Osteocyte (in vitro differentiated cells): ENCODE measurements at regions not wholly inside any gene's neighbourhood (a gene's known extent, or its start where the extent isn't known, plus 50 kb on each side); places are given as distances from the start of the nearest gene placed in this dataset.

Experiments
- DNase-seq: peaks from one replicate; pipeline ENCODE4 v3.0.0; 2021; ENCODE audit warnings: mixed read lengths; ENCODE audit not compliant: unreplicated experiment; ENCODE audit errors: extremely low spot score
- H3K27ac Mint-ChIP-seq: one replicate; pipeline ENCODE4 v1.8.0; 2021; ENCODE audit warnings: mild to moderate bottlenecking, mixed read lengths; ENCODE audit not compliant: unreplicated experiment
- H3K27me3 Mint-ChIP-seq: one replicate; pipeline ENCODE4 v1.8.0; 2021; ENCODE audit warnings: mixed read lengths; ENCODE audit not compliant: unreplicated experiment
- H3K36me3 Mint-ChIP-seq: one replicate; pipeline ENCODE4 v1.8.0; 2021; ENCODE audit warnings: mixed read lengths; ENCODE audit not compliant: unreplicated experiment
- H3K4me1 Mint-ChIP-seq: one replicate; pipeline ENCODE4 v1.8.0; 2021; ENCODE audit warnings: mixed read lengths; ENCODE audit not compliant: unreplicated experiment
- H3K4me3 Mint-ChIP-seq: one replicate; pipeline ENCODE4 v1.8.0; 2021; ENCODE audit warnings: mild to moderate bottlenecking, moderate library complexity, mixed read lengths; ENCODE audit not compliant: unreplicated experiment
- H3K9me3 Mint-ChIP-seq: one replicate; pipeline ENCODE4 v1.8.0; 2021; ENCODE audit warnings: mixed read lengths; ENCODE audit not compliant: unreplicated experiment
- TF ChIP-seq, protein P1 (sequence below): fragments of 200-600 bp; sonication (generic); IDR thresholded peaks from 2 replicates; pipeline ENCODE4 v1.5.0; 2021; ENCODE audit warnings: antibody characterized with exemption, mild to moderate bottlenecking, moderate library complexity

DNA sequence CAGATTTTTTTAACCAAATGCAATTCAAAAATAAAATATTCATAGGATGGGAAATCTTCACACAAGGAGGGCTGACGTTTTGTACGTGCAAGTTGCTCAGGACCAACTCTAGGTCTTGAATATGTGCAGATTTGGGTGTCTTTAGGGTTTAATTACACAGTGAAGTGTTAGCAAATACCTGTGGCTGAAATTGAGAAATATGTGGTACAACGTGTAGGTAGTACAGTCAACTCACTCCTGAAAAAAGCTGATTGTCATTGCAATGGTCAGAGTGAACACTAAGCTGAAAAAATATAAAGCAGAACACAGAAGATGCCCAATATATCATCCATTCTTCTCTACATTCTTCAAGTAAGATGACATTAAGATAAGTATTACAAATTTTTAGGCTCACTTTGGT, 314.3 kb downstream of the SLITRK1 start:
- no peaks in the 10 kb centered on the region for H3K27me3 Mint-ChIP-seq
- no peak overlapping the region for H3K4me3 Mint-ChIP-seq
- no peaks in the 10 kb centered on the region for H3K36me3 Mint-ChIP-seq
- no peak for DNase-seq
- TF ChIP-seq, protein P1, sequence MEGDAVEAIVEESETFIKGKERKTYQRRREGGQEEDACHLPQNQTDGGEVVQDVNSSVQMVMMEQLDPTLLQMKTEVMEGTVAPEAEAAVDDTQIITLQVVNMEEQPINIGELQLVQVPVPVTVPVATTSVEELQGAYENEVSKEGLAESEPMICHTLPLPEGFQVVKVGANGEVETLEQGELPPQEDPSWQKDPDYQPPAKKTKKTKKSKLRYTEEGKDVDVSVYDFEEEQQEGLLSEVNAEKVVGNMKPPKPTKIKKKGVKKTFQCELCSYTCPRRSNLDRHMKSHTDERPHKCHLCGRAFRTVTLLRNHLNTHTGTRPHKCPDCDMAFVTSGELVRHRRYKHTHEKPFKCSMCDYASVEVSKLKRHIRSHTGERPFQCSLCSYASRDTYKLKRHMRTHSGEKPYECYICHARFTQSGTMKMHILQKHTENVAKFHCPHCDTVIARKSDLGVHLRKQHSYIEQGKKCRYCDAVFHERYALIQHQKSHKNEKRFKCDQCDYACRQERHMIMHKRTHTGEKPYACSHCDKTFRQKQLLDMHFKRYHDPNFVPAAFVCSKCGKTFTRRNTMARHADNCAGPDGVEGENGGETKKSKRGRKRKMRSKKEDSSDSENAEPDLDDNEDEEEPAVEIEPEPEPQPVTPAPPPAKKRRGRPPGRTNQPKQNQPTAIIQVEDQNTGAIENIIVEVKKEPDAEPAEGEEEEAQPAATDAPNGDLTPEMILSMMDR = no peak
- no peaks in the 10 kb centered on the region for H3K9me3 Mint-ChIP-seq
- no peak overlapping the region for H3K27ac Mint-ChIP-seq
- H3K4me1 Mint-ChIP-seq = no peaks in the 10 kb centered on the region

DNA sequence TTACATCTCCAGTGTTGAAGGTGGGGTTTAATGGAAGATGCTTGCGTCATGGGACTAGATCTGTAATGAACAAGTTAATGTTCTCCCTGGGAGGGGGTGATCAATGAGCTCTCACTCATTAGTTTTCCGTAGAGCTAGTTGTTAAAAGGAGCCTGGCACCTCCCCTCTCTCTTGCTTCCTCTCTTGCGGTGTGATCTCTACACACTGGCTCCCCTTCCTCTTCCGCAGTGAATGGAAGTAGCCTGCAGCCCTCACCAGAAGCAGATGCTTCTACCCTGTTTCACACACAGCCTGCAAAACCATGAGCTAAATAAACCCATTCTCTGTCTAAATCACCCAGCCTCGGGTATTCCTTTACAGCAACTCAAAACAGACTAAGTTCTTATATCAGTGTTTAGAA, 318.8 kb downstream of the SLITRK1 start:
- H3K9me3 Mint-ChIP-seq = no peaks in the 10 kb centered on the region
- no peaks in the 10 kb centered on the region for H3K27me3 Mint-ChIP-seq
- no peaks in the 10 kb centered on the region for H3K36me3 Mint-ChIP-seq
- H3K4me1 Mint-ChIP-seq = no peaks in the 10 kb centered on the region
- TF ChIP-seq, protein P1 = no peak
- H3K4me3 Mint-ChIP-seq = no peak overlapping the region
- no peak for DNase-seq
- no peak overlapping the region for H3K27ac Mint-ChIP-seq

DNA sequence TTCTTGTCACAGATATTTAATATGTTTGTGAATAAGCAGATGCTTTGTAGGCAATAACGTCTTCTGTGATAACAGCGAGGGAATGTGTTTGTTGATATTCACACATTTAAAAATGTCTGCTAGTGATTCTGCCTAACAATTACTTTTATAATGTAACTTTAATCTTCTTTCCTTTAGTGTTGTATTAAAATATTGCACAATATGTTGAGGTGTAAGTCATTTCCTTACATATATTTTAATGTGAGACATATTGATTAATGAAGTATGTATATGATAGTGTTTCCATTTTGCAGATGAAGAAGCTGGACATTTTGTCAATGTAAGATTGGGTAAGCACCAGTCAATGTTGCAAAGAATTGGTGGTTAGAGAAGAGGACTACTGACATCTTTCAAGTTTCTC, 324.4 kb downstream of the SLITRK1 start:
- no peak overlapping the region for H3K27ac Mint-ChIP-seq

DNA sequence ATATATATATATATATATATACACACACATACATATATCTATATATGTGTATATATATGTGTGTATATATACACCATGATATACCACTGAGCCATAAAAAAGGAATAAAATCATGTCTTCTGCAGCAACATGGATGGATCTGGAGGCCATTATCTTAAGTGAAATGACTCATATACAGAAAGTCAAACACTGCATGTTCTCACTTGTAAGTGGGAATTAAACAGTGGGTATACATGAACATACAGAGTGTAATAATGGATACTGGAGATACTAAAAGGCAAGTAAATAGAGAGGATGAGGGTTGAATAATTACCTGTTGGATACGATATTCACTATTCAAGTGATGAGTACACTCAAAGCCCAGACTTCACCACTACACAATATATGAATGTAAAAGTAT, 332.6 kb downstream of the SLITRK1 start:
- no peaks in the 10 kb centered on the region for H3K27me3 Mint-ChIP-seq
- H3K36me3 Mint-ChIP-seq = no peaks in the 10 kb centered on the region
- peaks cover 19% of the 10 kb centered on the region for H3K9me3 Mint-ChIP-seq
- H3K4me1 Mint-ChIP-seq = peaks cover 2% of the 10 kb centered on the region
- no peak overlapping the region for H3K27ac Mint-ChIP-seq
- TF ChIP-seq, protein P1 = no peak
- no peak overlapping the region for H3K4me3 Mint-ChIP-seq
- no peak for DNase-seq

More for the DNA sequence above, 324.4 kb downstream of the SLITRK1 start:
- TF ChIP-seq, protein P1 = no peak
- H3K27me3 Mint-ChIP-seq = no peaks in the 10 kb centered on the region
- no peak overlapping the region for H3K4me3 Mint-ChIP-seq
- H3K36me3 Mint-ChIP-seq = no peaks in the 10 kb centered on the region
- H3K9me3 Mint-ChIP-seq = no peaks in the 10 kb centered on the region
- DNase-seq = no peak
- peaks cover 3% of the 10 kb centered on the region for H3K4me1 Mint-ChIP-seq

DNA sequence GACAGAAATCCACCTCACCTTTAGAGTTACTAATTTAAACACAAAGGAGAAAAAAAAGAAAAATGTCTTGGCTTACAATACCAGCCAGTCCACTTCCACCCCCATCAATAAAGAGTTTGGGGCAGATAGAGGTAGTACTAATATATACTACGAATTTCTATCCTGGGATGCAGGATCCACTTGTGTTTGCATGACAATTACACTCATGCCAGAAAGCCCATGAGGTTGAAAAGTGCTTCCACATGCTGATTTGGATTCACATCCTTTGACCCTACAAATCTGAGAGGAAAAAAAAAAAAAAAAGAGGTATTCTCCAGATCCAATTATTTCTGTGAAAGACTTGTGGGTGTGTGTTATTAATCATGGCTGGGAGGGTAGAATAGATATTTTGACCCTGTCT, 335.2 kb downstream of the SLITRK1 start:
- Mint-ChIP-seq H3K36me3 (no peaks in the 10 kb centered on the region), H3K4me3 (no peak overlapping the region), H3K4me1 (no peaks in the 10 kb centered on the region), H3K27me3 (no peaks in the 10 kb centered on the region), H3K9me3 (peaks cover 19% of the 10 kb centered on the region), H3K27ac (no peak overlapping the region)
- no peak for DNase-seq
- TF ChIP-seq, protein P1 = no peak
